Stomach (tissue), 4 donors: ENCODE measurements at regions not wholly inside any gene's neighbourhood (a gene's known extent, or its start where the extent isn't known, plus 50 kb on each side); places are given as distances from the start of the nearest gene placed in this dataset.

ENCODE experiments used
- EP300 ChIP-seq: sonication (generic); formaldehyde crosslinking; IDR thresholded peaks from one replicate; pipeline ENCODE4 v1.6.1; 2017; ENCODE audit warnings: antibody characterized with exemption
- POLR2A ChIP-seq, 4 donors: fragments of 450-650 bp; IDR thresholded peaks; one replicate each; pipeline ENCODE4 v1.6.1; 2016; ENCODE audit warnings: antibody characterized with exemption in 4 of 4, control low read depth in 2 of 4, mild to moderate bottlenecking in 1 of 4, moderate library complexity in 1 of 4
- POLR2AphosphoS5 ChIP-seq, 3 donors: sonication (generic); formaldehyde crosslinking; IDR thresholded peaks; one replicate each; pipeline ENCODE4 v1.6.1; 2016; ENCODE audit warnings: antibody characterized with exemption in 3 of 3
- TF ChIP-seq, protein P1 (sequence below), 7 experiments: fragments of 450-650 bp in 4 of 7; fragments of 200-600 bp in 3 of 7; sonication (generic) in 3 of 7; IDR thresholded peaks; one replicate each; pipeline ENCODE4 v1.5.1; 2016 to 2019; ENCODE audit warnings: antibody characterized with exemption in 7 of 7, control low read depth in 2 of 7, mild to moderate bottlenecking in 1 of 7

DNA sequence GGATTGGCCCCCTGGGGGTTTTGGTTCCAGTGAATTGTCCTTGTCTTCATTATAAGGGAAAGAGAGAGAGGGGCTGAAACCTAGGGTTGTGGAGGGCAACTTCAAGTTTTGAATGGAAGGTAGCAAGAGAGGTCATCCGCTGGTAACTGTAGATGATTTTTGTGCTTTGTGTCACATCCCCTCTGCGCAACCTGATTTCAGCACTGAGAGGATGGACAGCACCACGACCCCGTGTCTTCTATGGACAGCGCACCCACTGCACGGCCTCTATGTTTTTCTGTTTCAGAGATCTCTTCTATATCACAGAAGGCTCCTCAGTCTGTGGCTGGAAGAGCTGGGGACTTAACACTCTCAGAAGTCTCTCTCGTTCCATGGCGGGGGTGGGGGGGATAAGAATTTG is 127.0 kb upstream of the RPH3A start:
- TF ChIP-seq, protein P1, sequence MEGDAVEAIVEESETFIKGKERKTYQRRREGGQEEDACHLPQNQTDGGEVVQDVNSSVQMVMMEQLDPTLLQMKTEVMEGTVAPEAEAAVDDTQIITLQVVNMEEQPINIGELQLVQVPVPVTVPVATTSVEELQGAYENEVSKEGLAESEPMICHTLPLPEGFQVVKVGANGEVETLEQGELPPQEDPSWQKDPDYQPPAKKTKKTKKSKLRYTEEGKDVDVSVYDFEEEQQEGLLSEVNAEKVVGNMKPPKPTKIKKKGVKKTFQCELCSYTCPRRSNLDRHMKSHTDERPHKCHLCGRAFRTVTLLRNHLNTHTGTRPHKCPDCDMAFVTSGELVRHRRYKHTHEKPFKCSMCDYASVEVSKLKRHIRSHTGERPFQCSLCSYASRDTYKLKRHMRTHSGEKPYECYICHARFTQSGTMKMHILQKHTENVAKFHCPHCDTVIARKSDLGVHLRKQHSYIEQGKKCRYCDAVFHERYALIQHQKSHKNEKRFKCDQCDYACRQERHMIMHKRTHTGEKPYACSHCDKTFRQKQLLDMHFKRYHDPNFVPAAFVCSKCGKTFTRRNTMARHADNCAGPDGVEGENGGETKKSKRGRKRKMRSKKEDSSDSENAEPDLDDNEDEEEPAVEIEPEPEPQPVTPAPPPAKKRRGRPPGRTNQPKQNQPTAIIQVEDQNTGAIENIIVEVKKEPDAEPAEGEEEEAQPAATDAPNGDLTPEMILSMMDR (IDR thresholded peaks at IDR 0.05): no peak
- TF ChIP-seq POLR2A (IDR thresholded peaks at IDR 0.05) (no peak), POLR2AphosphoS5 (IDR thresholded peaks at IDR 0.05) (no peak), EP300 (no peak)
